MM.1S (cell line): ENCODE measurements at regions not wholly inside any gene's neighbourhood (a gene's known extent, or its start where the extent isn't known, plus 50 kb on each side); places are given as distances from the start of the nearest gene placed in this dataset.

Experiments used
- CTCF ChIP-seq: fragments of 300-600 bp; sonication (generic); IDR thresholded peaks from 2 replicates; pipeline ENCODE4 v1.5.1; 2016; ENCODE audit warnings: antibody characterized with exemption, low read length, mixed read lengths
- EZH2 ChIP-seq: fragments of 300-600 bp; sonication (generic); optimal IDR thresholded peaks from 2 replicates; pipeline ENCODE3; 2017; ENCODE audit warnings: low read depth, mild to moderate bottlenecking, antibody characterized with exemption, low read length, mixed read lengths
- EZH2phosphoT487 ChIP-seq: fragments of 300-600 bp; sonication (generic); IDR thresholded peaks from 2 replicates; pipeline ENCODE4 v1.6.1; 2018; ENCODE audit warnings: antibody characterized with exemption, low read length

- TF ChIP-seq CTCF (no peak), EZH2 (no peak), EZH2phosphoT487 (no peak)
These were observed 860.3 kb upstream of the SLC35B3 start for GRCh38 chr6:9295644-9296043.
